ENCODE measurements at regions not wholly inside any gene's neighbourhood (a gene's known extent, or its start where the extent isn't known, plus 50 kb on each side); places are given as distances from the start of the nearest gene placed in this dataset.

DNA sequence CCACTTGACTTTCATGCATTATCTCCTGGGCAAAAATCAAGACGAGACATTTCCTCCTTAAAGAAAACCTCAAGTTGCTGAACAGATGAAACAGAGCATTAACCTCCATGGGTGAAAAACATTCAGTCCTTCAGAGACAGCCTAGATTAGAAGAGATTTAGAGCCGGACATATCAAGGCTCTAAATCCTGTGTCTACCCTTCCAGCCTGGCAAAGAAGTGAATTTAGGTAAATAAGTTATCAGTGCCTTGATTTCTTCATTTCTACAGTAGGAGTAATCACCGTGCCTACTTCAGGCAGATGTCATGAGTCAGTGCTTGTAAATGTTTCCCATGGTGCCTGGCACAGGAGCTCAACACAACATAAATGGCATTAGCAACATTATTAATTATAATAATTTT lies 159.3 kb upstream of the PRICKLE2 start:
- TF ChIP-seq ZNF572 (CRISPR knock-in tag; IDR thresholded peaks at IDR 0.05) (no peak), STAG1 (CRISPR knock-in tag; IDR thresholded peaks at IDR 0.05) (no peak), ZNF430 (CRISPR knock-in tag; IDR thresholded peaks at IDR 0.05) (no peak)
- TF ChIP-seq, protein P1, sequence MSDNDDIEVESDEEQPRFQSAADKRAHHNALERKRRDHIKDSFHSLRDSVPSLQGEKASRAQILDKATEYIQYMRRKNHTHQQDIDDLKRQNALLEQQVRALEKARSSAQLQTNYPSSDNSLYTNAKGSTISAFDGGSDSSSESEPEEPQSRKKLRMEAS (IDR thresholded peaks at IDR 0.05) = no peak
- TF ChIP-seq, protein P2, sequence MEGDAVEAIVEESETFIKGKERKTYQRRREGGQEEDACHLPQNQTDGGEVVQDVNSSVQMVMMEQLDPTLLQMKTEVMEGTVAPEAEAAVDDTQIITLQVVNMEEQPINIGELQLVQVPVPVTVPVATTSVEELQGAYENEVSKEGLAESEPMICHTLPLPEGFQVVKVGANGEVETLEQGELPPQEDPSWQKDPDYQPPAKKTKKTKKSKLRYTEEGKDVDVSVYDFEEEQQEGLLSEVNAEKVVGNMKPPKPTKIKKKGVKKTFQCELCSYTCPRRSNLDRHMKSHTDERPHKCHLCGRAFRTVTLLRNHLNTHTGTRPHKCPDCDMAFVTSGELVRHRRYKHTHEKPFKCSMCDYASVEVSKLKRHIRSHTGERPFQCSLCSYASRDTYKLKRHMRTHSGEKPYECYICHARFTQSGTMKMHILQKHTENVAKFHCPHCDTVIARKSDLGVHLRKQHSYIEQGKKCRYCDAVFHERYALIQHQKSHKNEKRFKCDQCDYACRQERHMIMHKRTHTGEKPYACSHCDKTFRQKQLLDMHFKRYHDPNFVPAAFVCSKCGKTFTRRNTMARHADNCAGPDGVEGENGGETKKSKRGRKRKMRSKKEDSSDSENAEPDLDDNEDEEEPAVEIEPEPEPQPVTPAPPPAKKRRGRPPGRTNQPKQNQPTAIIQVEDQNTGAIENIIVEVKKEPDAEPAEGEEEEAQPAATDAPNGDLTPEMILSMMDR (CRISPR knock-in tag; IDR thresholded peaks at IDR 0.05) = no peak

Measured in HepG2 (cell line).